Stimulated activated CD4-positive, alpha-beta T cell treated with anti-CD3 and anti-CD28 coated beads, Interleukin-2, amount 100 ng/mL, for 24 hours (primary cell): ENCODE measurements at regions not wholly inside any gene's neighbourhood (a gene's known extent, or its start where the extent isn't known, plus 50 kb on each side); places are given as distances from the start of the nearest gene placed in this dataset.

Experiments used
- DNase-seq, 2 donors: peaks; one replicate each; pipeline ENCODE4 v3.0.0-alpha.2; 2020

DNA sequence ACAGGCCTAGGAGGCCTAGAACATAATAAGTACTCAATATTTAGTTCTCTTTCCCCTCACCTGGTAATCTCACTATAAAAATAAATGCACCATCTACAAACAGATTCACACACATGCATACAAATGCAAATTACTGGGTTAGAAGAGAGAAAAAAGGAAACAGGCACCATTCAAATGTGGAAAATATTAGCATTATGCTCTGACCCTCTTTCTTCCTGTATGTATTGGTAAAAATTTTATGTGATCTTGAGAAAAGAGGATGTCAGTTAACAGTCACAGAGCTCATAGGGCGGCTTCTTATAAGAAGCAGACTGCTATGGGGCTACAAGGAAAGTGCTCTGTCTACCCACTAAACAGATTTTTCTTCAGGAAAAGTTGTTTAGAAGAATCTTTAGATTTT is 565.4 kb downstream of the LMO4 start:
- DNase-seq: no peak

DNA sequence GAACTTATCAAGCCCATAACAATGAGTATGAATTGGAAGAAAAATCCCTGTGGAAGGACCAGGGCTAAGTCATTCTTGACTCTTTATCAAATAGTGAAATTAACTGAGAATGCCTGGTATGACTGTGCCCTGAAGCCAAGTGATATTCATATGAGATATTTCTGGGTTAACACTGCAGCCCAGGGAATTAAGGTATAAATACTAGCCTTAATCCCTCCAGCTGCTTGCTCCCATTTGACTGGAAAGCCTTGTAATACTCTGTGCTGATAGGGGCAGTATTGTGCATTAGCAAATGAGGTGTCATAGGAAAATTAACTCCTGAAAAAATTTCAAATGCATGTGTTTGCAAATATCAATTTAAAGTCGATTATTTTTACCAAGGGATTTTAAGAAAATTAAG is 568.8 kb downstream of the LMO4 start:
- DNase-seq: no peak

DNA sequence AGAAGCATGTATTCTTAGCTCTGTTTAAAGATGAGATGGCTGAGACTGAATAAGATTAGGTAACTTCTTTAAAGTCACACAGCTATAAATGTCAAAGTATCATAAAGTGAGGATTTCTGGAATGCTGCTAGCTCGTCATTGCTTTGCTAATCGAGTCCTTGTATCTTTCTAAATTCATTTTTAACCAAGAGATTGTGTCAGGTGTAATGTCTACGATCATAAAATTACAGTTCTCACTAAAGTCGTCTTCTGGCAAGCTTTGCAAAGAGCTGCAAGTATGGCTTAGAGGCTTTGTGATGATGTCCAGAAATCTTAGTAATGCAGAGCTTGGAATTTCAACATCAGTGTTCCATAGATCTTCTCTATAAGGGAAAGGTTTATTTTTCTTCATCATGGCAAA is 569.8 kb downstream of the LMO4 start:
- DNase-seq: no peak

DNA sequence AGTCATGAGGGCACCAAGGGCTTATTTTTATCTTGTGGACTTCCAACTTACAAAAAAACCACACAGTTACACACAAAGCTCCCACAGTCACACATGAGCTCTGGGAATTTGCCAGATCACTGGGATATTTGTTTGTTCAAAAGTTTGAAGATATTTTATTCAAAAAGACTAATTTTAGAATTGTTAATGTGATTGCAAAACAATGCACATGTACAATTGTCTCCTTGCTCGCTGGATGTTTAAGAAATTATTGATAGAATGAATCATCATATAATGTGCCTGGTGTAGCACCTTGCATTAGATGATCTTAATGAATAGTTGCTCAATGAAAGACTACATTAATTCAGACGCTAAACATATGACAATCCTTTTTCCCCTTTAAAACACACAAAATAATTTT is 570.3 kb downstream of the LMO4 start:
- no peak for DNase-seq

DNA sequence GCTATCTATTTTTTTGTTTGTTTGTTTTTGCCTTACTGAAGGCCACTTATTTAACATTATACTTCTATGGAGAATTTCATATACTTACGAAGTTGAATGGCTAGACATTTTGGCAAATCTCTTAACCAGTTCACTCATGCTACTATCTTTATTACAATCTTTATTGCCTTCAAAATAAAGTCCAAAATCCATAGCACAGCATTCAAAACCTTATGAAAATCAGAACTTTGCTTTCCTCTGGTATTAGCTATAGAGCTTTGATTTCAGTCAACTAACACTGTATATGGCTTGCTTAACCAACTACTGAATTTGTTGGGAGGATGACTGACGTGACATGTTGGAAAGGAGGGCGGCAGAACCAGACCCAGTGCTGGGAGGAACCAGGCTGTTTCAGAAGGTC is 571.1 kb downstream of the LMO4 start:
- DNase-seq: no peak

DNA sequence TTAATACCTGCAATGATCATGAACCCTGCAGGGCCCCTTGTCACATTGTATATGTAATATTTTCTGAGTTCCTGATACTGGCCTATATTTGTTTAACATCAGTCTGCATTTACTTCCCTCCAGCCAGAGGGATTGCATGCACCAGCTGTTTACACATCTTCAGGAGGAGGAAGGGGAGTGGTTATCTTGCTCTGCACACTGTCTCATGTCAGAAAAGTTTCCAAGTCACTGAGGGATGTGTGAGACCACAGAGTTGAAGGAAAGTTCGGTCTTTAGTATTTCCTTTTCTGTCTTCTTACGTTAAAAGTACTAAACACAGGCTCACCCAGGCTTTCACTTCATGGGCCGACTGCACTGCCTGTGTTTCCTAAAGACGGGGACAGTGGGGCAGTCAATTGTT is 574.1 kb downstream of the LMO4 start:
- no peak for DNase-seq

DNA sequence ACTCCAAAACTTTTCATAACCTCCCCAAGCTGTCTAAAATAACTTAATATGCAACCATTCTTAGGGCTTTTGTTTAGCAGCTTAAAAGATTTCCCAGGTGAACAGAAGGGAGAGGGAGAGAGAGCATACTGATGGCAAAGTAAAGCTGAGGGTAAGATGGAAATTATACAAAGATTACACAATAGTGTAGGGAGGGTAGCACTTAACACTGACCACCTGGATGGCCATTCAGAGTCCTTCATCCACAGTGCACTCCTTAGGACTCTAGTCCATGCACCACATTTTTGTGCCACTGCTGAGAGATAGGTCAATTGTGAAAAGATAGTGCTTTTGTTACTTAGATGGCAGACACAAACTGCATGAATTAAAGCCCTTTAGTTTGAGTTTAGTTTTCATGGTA is 574.6 kb downstream of the LMO4 start:
- no peak for DNase-seq

DNA sequence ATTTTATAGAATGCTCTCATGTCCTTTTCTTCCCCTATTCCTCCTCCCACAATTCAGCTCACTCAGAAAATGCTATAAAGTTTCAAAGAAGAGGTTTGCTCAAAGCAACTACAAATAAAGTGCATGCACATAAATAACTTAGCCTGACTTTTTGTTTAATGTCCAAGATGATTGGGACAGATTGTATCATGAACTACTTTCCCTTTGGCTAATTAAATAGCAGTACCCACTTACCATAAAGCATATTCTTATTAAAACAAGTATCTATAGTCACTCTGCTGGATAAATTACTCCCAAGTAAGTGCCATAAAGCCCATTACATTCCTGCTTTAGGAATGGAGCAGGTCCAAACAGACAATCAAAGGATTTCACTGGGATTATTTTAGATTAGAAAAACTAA is 576.0 kb downstream of the LMO4 start:
- no peak for DNase-seq

DNA sequence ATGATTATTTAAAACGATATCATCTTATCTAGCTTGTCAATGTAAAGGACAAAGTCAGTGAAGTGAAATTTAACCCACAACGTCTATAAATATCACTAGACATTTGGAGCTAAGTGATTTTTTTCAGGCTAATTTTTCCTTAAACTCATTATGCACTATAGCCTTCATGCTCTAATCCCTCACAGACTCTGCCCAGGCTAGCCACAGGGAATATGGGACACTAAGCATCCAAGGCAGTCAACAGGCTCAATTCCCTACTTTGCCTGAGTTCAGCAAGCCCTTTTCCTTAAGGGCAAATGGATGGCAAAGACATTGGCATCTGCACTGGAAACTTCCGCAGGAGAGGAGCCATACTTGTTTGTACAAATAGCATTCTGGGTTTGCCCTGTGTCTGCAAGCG is 577.0 kb downstream of the LMO4 start:
- DNase-seq: no peak

DNA sequence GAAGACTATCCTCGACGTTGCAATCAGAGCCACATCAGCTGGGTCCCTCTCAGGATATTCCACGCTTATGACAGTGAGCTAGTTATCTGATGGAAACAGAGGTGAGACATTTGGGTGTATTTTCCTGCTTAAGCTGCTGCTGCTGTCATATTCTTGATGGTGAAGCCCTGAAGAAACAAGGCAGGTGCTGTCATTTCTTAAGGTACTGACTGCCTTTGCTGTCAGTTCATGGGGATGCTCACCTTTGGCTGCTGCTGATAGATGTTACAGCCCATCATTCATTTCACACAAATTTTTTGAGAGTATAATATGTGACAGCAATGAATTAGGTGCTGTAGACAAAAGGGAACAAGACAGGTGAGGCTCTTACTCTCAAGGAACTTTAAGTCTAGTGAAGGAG is 577.4 kb downstream of the LMO4 start:
- DNase-seq: no peak

DNA sequence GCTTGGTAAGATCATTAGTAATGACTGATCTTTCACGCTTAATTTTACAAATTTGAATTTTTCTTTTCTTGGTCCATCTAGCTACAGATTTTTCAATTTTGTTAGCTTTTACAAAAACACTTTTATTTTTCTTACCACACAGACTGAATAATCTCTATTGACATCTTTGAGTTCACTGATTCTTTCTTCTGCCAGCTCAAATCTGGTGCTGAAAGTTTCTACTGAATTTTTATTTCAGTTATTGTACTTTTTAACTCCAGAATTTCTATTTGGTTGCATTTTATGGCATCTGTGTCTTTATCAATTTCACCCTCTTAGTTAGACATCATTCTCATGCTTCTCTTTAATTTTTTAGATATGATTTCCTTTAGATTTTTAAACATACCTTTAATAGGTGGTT is 584.7 kb downstream of the LMO4 start:
- no peak for DNase-seq

DNA sequence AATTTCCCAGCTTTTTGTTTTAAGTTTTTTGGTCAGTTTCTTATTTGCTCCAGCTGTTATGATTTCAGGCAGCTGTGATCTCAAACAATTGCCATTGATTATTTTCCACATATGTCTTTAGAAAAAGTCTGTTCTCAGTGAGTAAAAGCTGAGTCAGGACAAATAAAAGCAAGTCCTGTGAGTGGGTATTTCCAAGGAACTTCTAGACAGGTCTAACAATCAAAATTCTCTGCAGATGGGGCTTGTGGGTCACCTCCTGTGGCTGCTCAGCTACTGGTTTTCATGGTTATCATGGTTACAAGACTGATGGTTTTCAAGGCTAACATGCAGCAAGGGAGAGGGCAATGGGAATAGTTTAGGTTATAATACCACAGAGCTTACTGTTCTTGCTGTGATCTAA is 585.7 kb downstream of the LMO4 start:
- DNase-seq: no peak

DNA sequence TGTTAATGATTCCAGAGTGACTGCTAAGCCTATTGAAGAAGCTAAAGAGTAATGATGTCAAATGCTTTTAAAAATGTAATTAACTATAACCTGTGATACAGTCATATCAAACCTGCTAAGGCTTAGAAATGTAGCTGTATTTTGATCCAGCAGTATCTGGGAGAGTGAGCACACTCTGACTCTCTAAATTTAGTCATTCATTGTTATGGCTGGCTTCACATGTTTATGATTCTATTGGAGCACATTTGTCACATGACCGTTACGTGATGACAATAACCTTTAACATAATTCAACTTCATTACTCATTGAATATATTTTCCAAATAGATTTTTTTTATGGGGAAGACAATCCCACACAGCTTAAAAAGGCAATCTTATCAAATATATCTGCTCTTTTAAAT is 587.1 kb downstream of the LMO4 start:
- no peak for DNase-seq

DNA sequence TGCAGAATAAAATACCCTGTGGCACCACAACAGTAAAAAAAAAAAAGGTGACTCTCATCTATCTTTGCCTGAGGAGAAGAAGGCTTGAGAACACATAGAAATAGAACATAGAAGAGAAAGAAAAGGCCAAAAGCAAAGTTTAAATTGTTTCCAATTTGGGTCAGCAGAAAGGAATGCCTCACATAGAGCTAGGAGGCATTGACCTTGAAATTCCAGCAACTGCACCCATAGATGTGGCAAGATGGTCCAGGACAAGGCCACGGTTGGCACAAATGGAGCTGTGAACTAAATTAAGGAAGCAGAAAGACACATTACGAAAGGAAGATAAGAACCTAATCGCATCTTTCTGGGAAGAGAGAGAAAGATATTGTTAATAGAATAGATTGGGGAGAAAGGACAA is 588.3 kb downstream of the LMO4 start:
- no peak for DNase-seq

DNA sequence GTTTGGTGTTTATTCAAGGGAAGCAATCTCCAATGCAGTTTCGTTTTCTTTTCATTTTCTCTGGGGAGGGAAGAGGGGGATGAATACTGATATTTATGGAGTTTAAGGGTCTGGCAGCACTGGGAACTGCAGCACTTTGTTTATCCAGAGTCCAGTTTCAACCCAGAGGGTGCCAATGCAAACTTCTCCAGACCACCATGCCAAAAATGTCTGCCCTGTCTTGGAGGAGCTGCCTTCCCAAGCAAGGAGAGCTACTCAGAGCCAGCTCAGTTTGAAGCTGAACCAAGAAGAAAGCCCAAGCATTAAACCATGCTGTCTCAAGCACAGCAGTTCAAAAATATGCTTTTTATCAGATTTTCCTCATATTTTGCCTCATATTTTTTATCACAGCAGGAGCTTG is 589.7 kb downstream of the LMO4 start:
- DNase-seq: no peak

DNA sequence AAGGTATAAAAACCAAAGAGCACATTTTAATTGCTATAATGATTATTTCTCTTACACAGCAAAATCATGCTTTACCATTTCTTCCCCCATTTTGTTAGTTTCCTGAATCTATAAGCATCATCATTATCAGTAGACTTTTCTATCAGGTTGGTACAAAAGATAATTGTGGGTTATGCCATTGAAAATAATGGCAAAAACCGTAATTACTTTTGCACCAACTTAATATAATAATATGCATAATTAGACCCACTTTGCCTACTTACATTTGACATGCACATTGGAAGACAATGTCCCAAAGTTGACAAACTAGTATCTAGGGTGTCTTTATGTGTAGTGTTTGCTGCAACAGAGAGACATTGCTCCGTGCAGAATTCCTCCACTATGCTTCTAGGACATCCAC is 594.2 kb downstream of the LMO4 start:
- no peak for DNase-seq

DNA sequence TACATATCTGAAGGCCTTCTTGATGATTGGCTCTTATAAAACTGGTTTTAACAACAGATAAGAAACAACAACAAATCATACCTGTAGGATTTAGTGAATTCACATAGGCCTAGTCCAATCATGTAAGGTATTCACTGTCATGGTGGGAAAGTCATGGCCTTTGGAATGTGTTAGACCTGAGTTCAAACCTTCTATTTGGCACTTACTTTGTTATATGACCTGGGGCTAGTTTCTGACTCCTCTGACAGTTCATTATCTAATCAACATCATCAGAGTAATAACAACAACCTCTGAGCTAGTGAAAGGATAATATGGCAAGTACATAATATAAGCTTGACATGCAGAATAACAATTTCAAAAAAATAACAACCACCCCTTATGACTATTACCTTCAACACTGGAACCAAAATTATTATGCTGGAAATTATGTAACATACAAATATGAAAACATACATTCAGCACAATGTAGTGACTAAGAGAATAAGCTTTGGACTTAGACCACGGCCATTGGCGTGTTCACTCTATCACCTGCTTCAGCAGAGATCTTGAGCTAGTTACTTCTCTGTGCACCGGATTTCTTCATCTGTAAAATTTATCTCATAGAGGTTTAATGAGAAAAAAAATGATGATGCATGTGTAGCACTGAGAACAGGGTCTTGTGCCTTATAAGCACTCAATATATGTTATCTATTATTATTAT is 597.6 kb downstream of the LMO4 start:
- DNase-seq: no peak

DNA sequence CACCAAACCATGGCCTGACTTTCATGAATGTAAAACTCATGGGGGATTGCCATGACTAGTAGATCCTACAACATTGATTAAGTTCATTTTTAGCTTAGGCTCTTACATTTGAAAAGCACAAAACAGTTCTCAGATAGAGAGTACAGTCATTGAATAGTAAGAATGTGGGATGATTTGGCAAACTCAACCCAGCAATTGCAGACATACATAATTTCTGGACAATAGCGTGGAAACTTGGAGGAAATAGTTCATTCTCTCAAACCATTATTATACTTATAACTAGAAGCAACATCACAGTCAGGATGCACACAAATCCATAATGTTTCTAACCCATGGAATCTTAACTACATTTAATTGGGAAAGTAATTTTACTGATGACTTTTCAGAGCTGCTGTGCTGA is 598.2 kb downstream of the LMO4 start:
- DNase-seq: no peak

DNA sequence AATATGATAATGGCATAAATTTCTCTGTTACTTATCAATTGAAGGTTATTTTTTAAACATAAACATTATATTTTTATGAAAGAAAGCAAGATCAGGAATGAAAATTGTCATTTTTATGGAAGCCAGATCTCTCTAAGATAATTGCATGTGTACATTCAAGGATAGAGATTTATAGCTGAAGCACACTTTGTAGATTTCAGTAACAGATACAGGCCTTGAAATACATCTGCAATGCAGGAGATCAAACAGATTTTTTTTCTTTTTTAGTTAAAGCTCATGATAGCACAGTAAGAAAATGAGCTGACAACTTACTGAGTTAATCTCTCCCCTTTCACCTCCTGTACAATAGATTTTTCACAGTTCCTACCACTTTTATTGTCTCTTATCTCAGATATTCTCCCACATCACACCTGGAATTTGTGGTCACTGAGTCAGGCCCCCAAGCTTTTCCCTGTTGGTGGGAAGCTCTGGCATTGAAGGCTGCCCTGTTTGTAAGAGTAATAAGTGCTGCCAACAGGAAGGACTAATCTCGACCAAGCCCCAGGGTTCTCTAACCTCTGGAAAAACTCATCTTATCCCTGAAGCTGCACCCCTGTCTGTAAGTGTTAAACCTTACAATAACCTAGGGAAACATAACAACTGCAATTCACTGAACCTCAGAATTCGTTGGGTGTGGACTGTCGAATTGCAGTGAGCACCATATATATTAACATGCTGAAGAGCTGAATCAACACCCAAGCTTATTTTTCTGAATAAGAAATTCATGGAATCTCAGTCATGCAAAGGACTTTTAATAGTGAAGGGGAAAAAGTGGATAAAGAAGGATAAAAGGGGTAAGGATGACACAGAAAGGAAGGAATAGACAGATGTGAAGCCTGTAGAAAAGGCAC is 599.0 kb downstream of the LMO4 start:
- no peak for DNase-seq

DNA sequence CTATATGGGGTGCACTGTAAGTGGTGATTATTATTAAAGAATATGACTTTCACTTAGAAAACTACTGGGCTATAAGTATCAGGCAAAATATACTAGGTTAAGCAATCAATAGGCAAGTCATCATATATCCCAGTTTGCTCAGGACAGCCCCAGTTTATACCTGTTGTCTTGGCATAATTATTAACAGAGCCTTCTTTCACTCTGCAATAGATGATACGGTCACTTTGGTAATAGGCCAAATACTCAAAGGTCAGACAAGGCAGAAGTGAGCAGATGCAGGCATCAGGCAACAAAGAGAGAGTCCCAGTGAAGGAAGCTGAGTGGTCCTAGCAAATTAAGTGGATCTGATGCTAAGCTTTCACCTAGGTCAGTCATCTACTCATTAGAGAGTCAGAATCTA is 599.9 kb downstream of the LMO4 start:
- DNase-seq: no peak

DNA sequence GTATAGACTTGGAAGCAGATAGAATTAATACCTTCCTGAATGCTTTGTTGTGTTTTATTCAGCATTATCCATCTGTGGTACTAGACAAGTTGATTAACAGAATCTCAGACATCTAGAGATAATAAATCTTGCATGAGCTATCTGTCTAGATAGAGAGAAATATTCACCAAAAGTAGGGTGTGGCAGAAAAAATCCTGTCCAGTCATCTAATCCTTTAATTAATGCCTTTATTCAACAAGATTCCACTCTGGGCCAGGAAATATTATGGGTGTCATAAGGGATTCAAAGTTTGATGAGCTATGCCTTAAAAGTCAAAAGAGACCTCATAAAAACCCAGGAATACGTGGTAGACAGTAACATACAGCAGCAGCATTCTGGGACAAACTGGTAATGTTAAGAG is 601.2 kb downstream of the LMO4 start:
- DNase-seq: no peak

DNA sequence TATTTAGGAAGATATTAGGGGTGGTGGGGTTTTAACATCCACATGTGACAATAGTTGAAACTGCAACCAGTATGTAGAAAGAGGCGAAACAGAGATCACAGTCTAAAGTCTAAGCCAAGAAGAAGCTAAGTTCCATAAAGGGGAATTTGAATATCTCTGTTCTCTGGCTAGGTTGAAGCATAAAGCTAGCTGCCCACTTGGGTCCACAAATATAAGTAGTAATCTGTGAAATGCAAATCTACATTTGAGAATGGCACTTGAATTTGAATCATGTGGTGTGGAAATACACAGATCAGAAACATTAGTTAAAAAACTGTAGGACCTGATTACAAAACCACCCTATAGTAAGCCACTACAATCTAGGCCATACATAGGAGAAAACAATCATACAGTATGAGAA is 602.1 kb downstream of the LMO4 start:
- DNase-seq: no peak

DNA sequence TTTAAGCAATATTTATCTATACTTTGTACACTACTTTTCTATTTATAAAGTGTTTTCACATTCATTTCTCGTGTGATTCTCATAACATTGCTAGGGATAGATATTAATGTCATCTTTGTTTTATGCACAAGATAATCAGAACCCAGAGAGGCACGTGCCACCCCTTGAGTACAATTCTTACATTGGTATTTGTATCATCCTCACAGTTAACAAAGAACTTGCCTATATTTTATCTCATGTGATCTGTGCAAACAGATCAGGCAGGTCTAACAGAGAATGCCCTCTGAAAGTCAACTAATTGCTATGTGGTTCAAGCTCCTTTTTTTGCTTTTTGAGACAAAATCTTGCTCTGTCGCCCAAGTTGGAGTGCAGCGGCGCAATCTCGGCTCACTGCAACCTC is 604.5 kb downstream of the LMO4 start:
- DNase-seq: no peak

DNA sequence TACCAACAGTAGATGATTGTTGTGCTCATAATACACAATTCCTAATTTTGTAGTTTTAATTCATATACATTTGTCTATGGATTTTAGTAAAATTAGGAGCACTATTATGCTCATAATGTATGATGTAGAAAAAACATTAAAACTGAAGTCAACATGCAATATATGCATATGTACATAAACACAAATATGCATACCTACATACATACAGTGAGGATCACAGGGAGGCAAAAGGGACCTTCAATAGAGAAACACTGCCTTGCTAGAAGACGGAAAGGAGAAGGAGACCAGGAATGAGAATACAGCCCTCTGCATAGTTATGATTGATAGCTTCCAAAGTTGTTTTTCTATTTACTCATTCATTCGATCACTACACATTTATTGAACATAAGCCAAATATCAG is 606.5 kb downstream of the LMO4 start:
- no peak for DNase-seq
